K562 (cell line): ENCODE measurements at regions not wholly inside any gene's neighbourhood (a gene's known extent, or its start where the extent isn't known, plus 50 kb on each side); places are given as distances from the start of the nearest gene placed in this dataset.

Source experiments
- ATF1 ChIP-seq, 2 experiments: fragments of 450-650 bp in 1 of 2; IDR thresholded peaks; 2 replicates each; pipeline ENCODE4 v1.6.1; 2016; ENCODE audit warnings: missing compliant biosample characterization in 1 of 2, missing genetic modification characterization in 1 of 2
- CHD4 ChIP-seq: fragments of 200-600 bp; sonication (generic); IDR thresholded peaks from 3 replicates; pipeline ENCODE4 v1.6.1; 2012; ENCODE audit warnings: low read depth, mild to moderate bottlenecking, mixed read lengths, low read length, inconsistent platforms; ENCODE audit not compliant: insufficient read depth, insufficient replicate concordance, poor library complexity, severe bottlenecking
- GTF2F1 ChIP-seq: IDR thresholded peaks from 2 replicates; pipeline ENCODE4 v1.6.1; 2011; ENCODE audit warnings: low read depth, low read length, improper control_type of control experiment
- KAT8 ChIP-seq: fragments of 450-650 bp; IDR thresholded peaks from 2 replicates; pipeline ENCODE4 v1.6.1; 2016; ENCODE audit warnings: low read depth, mild to moderate bottlenecking
- NFRKB ChIP-seq: fragments of 450-650 bp; IDR thresholded peaks from 2 replicates; pipeline ENCODE4 v1.6.1; 2016; ENCODE audit warnings: low read depth
- NR2C1 ChIP-seq, 2 experiments: fragments of 450-650 bp; IDR thresholded peaks; 2 replicates each; pipeline ENCODE4 v1.6.1; 2017; ENCODE audit warnings: mild to moderate bottlenecking in 2 of 2, antibody characterized with exemption in 1 of 2, inconsistent platforms in 1 of 2, missing compliant biosample characterization in 1 of 2, missing genetic modification characterization in 1 of 2
- ZNF347 ChIP-seq: fragments of 450-650 bp; formaldehyde crosslinking; IDR thresholded peaks from 2 replicates; pipeline ENCODE4 v1.4.0; 2020; ENCODE audit warnings: low read depth, mild to moderate bottlenecking, moderate library complexity
- TF ChIP-seq, protein P1 (sequence below): fragments of 250-450 bp; sonication (Bioruptor Pico); IDR thresholded peaks from 2 replicates; pipeline ENCODE4 v1.5.0; 2021; ENCODE audit warnings: mild to moderate bottlenecking, moderate library complexity
- TF ChIP-seq, protein P2 (sequence below): fragments of 250-450 bp; sonication (Bioruptor Pico); IDR thresholded peaks from 2 replicates; pipeline ENCODE4 v1.5.0; 2021

DNA sequence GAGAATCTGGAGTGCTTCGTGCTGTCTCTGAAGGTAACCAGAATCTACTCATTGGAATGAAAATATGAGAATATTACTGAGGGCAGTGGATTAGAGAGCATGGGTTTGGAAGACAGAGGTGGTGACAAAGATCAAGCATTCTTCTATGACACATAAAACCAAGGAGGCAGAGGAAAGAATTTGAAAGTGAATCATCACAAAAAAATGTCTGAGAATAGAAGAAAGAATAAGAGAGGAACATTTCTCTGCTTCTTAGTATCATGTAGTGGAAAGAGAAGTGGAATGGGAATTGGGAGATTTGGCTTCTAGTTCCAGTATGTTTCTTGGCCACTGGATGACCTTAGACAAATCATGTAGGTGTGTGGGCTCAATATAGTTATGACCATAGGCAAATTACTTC is 474.0 kb downstream of the TFAP2B start (continued):
- TF ChIP-seq, protein P1, sequence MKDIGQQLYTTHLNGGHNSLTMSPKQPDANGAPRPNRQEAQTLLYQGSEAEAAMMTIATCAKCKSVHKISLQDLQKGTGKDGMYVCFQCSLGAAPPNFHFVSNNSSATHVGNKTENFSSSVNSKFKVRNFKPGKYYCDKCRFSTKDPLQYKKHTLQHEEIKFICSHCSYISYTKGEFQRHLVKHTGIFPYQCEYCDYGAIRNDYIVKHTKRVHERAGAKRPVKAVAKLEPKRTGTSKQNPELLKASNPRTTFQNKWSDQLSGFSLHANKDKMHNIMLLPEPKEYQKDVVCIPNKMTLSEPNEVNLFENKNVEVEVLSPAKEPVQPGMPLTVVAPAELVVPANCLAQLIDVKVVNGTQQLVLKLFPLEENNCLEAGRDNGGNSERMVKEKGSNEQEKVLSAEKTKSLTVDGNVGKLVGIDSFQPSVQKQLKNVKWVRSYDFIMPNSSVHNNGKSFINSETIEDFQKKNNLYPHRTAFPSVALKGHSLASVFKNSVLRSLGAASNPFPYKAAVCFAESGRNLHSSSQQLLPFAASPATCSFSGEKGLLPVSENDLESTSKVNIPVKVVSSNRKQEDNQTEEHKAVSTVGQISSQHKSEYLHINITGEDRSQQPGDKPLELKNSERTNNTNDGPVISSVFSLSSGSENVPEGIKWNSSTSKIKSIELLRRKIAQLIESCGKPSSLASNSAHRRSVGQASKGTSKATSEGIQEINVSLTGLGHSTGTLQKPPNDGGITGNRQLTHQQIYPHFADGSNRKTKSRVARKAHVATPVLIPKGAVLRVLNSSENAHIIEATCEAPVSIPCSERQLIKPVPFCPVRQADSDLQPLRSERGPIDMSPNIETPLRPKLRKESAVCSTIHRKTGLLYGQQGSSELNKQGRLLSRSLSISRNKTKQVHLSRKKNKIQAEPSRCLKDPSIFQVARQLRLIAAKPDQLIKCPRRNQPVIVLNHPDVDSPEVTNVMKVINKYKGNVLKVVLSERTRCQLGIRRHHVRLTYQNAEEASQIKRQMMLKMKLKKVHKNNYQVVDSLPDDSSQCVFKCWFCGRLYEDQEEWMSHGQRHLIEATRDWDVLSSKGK, result no peak
- TF ChIP-seq GTF2F1 (no peak), CHD4 (no peak), ATF1 (CRISPR knock-in tag; IDR thresholded peaks at IDR 0.05) (no peak), ATF1 (tag; IDR thresholded peaks at IDR 0.05) (no peak), NR2C1 (IDR thresholded peaks at IDR 0.05) (no peak), NR2C1 (tag; IDR thresholded peaks at IDR 0.05) (no peak), ZNF347 (CRISPR knock-in tag) (no peak), KAT8 (no peak), NFRKB (no peak)
- TF ChIP-seq, protein P2, sequence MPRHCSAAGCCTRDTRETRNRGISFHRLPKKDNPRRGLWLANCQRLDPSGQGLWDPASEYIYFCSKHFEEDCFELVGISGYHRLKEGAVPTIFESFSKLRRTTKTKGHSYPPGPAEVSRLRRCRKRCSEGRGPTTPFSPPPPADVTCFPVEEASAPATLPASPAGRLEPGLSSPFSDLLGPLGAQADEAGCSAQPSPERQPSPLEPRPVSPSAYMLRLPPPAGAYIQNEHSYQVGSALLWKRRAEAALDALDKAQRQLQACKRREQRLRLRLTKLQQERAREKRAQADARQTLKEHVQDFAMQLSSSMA, result no peak
